ENCODE measurements at regions not wholly inside any gene's neighbourhood (a gene's known extent, or its start where the extent isn't known, plus 50 kb on each side); places are given as distances from the start of the nearest gene placed in this dataset.

GRCh38 chr12:85617307-85618091, 218.7 kb downstream of the RASSF9 start:
- TF ChIP-seq BCL11A (tag by site-specific recombination; IDR thresholded peaks at IDR 0.05; ENCODE audit: low read depth) (no peak), CTCF (tag by site-specific recombination; IDR thresholded peaks at IDR 0.05) (no peak), ZNF311 (tag by site-specific recombination; IDR thresholded peaks at IDR 0.05; ENCODE audit: borderline replicate concordance) (no peak), ZNF274 (IDR thresholded peaks at IDR 0.05; ENCODE audit: low read length) (no peak), ZNF274 (tag by site-specific recombination; IDR thresholded peaks at IDR 0.05; ENCODE audit: borderline replicate concordance) (no peak), ZNF677 (tag by site-specific recombination; IDR thresholded peaks at IDR 0.05) (no peak), ZNF121 (tag by site-specific recombination; IDR thresholded peaks at IDR 0.05) (no peak), SCRT2 (tag by site-specific recombination; IDR thresholded peaks at IDR 0.05) (no peak), ZNF366 (tag by site-specific recombination; conservative IDR thresholded peaks at IDR 0.05) (no peak), ZNF768 (tag by site-specific recombination; IDR thresholded peaks at IDR 0.05) (no peak), ZFP41 (tag by site-specific recombination; IDR thresholded peaks at IDR 0.05; ENCODE audit: borderline replicate concordance) (no peak)
- TF ChIP-seq, protein P1, sequence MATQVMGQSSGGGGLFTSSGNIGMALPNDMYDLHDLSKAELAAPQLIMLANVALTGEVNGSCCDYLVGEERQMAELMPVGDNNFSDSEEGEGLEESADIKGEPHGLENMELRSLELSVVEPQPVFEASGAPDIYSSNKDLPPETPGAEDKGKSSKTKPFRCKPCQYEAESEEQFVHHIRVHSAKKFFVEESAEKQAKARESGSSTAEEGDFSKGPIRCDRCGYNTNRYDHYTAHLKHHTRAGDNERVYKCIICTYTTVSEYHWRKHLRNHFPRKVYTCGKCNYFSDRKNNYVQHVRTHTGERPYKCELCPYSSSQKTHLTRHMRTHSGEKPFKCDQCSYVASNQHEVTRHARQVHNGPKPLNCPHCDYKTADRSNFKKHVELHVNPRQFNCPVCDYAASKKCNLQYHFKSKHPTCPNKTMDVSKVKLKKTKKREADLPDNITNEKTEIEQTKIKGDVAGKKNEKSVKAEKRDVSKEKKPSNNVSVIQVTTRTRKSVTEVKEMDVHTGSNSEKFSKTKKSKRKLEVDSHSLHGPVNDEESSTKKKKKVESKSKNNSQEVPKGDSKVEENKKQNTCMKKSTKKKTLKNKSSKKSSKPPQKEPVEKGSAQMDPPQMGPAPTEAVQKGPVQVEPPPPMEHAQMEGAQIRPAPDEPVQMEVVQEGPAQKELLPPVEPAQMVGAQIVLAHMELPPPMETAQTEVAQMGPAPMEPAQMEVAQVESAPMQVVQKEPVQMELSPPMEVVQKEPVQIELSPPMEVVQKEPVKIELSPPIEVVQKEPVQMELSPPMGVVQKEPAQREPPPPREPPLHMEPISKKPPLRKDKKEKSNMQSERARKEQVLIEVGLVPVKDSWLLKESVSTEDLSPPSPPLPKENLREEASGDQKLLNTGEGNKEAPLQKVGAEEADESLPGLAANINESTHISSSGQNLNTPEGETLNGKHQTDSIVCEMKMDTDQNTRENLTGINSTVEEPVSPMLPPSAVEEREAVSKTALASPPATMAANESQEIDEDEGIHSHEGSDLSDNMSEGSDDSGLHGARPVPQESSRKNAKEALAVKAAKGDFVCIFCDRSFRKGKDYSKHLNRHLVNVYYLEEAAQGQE (tag by site-specific recombination; IDR thresholded peaks at IDR 0.05), result no peak

All from HEK293 (cell line).